ENCODE measurements at regions not wholly inside any gene's neighbourhood (a gene's known extent, or its start where the extent isn't known, plus 50 kb on each side); places are given as distances from the start of the nearest gene placed in this dataset.

GRCh38 chr7:149570784-149571183 is 73.2 kb upstream of the ZNF746 start:
- TF ChIP-seq, protein P1, sequence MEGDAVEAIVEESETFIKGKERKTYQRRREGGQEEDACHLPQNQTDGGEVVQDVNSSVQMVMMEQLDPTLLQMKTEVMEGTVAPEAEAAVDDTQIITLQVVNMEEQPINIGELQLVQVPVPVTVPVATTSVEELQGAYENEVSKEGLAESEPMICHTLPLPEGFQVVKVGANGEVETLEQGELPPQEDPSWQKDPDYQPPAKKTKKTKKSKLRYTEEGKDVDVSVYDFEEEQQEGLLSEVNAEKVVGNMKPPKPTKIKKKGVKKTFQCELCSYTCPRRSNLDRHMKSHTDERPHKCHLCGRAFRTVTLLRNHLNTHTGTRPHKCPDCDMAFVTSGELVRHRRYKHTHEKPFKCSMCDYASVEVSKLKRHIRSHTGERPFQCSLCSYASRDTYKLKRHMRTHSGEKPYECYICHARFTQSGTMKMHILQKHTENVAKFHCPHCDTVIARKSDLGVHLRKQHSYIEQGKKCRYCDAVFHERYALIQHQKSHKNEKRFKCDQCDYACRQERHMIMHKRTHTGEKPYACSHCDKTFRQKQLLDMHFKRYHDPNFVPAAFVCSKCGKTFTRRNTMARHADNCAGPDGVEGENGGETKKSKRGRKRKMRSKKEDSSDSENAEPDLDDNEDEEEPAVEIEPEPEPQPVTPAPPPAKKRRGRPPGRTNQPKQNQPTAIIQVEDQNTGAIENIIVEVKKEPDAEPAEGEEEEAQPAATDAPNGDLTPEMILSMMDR (conservative IDR thresholded peaks at IDR 0.05 in 1 of 2, IDR thresholded peaks at IDR 0.05 in 1 of 2; ENCODE audit: extremely low read depth in 1 of 2, insufficient read depth in 1 of 2, low read depth in 1 of 2, low read length in 2 of 2), result no peak
- TF ChIP-seq EZH2 (IDR thresholded peaks at IDR 0.05; ENCODE audit: borderline replicate concordance, low read length), result no peak

All from mammary epithelial cell (primary cell).